ENCODE measurements at regions not wholly inside any gene's neighbourhood (a gene's known extent, or its start where the extent isn't known, plus 50 kb on each side); places are given as distances from the start of the nearest gene placed in this dataset.

DNA sequence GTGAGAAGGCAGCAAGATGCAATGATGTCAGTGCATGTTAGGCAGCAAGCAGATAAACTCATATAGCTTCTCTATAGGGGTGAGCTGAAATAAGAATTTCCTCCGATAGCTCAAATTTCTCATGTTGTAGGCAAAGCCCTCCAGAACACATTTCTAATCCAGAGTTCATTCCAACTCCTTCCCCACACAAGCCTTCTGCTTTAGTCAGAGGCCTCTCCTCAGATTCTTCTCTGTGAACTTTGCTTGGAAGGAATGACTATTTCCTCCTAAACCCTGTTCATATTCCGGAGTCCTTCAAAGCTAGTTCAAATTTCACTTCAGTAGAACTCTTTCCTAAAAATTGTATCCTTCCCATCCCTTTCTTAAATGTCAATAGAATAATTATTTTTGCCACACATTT is 144.8 kb downstream of the KCNJ2 start:
- no peak for DNase-seq
- TF ChIP-seq, protein P1, sequence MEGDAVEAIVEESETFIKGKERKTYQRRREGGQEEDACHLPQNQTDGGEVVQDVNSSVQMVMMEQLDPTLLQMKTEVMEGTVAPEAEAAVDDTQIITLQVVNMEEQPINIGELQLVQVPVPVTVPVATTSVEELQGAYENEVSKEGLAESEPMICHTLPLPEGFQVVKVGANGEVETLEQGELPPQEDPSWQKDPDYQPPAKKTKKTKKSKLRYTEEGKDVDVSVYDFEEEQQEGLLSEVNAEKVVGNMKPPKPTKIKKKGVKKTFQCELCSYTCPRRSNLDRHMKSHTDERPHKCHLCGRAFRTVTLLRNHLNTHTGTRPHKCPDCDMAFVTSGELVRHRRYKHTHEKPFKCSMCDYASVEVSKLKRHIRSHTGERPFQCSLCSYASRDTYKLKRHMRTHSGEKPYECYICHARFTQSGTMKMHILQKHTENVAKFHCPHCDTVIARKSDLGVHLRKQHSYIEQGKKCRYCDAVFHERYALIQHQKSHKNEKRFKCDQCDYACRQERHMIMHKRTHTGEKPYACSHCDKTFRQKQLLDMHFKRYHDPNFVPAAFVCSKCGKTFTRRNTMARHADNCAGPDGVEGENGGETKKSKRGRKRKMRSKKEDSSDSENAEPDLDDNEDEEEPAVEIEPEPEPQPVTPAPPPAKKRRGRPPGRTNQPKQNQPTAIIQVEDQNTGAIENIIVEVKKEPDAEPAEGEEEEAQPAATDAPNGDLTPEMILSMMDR (IDR thresholded peaks at IDR 0.05), result no peak
- Histone ChIP-seq H3K36me3 (no peaks in the 10 kb centered on the region), H3K4me3 (no peak overlapping the region), H3K9me3 (no peaks in the 10 kb centered on the region), H3K27me3 (no peaks in the 10 kb centered on the region), H3K27ac (no peak overlapping the region), H3K4me1 (no peaks in the 10 kb centered on the region)
- intact Hi-C loops (cut with DNase I; ENCODE audit: low total_unique reads), result no loop called here

DNA sequence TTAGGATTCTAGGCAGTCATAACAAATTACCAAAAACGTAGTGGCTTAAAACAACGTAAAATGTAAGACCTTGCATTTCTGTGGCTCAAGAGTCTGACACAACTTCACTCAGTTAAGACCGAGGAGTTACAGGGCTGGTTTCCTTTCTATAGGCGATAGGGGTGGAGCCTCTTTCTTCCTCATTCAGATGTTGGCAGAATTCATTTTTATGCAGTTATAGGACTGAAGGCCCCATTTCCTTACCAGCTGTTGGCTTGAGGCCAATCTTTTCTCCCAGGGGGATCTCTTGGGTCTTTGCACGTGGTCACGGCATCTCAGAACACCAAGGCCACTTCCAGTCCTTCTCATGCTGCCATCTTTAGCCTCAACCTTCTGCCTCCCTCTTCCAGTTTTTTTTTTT is 145.2 kb downstream of the KCNJ2 start:
- H3K27ac ChIP-seq, result no peak overlapping the region
- DNase-seq, result no peak
- no peaks in the 10 kb centered on the region for H3K27me3 ChIP-seq
- no peaks in the 10 kb centered on the region for H3K36me3 ChIP-seq
- intact Hi-C loops (cut with DNase I; ENCODE audit: low total_unique reads), result no loop called here
- no peak overlapping the region for H3K4me3 ChIP-seq
- H3K9me3 ChIP-seq, result no peaks in the 10 kb centered on the region
- H3K4me1 ChIP-seq, result no peaks in the 10 kb centered on the region
- TF ChIP-seq, protein P1 (IDR thresholded peaks at IDR 0.05), result no peak

DNA sequence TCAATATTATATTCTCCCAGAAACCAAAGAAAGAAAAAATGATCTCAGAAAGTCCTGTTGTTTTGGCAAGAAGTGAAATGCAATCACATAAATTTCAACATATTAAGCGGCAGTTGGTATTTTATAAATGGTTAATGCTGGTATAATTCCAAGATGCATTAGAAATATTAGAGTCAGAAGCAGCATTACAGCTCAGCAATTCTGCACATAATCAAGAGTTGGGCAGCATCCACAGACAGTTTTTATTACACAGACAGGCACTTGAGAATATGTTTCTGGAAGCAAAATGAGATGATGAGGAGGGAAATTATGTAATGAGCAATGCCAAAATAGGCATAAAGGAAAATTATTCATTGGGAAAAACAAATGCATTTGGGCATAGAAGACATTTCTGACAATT is 148.1 kb downstream of the KCNJ2 start:
- Histone ChIP-seq H3K9me3 (no peaks in the 10 kb centered on the region), H3K4me1 (no peaks in the 10 kb centered on the region), H3K27ac (no peak overlapping the region), H3K4me3 (no peak overlapping the region), H3K27me3 (no peaks in the 10 kb centered on the region), H3K36me3 (no peaks in the 10 kb centered on the region)
- TF ChIP-seq, protein P1 (IDR thresholded peaks at IDR 0.05), result no peak
- DNase-seq, result no peak
- intact Hi-C loops (cut with DNase I; ENCODE audit: low total_unique reads), result no loop called here

DNA sequence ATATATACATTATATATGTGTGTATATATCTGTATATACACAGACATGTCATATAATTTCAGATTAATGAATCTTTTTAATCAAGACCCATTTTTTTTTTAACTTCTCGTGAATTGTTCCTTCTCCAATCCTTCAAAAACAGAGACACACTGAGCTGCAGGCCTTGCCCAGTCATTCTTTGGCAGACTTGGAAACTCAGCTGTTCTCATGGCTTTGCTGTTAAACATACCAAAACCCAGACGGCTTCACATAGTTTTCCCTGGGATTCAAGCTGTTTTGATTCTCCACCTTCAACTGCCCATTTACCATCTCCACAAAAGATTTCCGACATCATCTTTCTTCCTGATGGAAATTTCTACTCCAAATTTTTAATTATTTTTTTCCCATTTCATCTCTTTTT is 148.7 kb downstream of the KCNJ2 start:
- no peak for DNase-seq
- Histone ChIP-seq H3K36me3 (no peaks in the 10 kb centered on the region), H3K4me1 (no peaks in the 10 kb centered on the region), H3K4me3 (no peak overlapping the region), H3K9me3 (no peaks in the 10 kb centered on the region), H3K27ac (no peak overlapping the region), H3K27me3 (no peaks in the 10 kb centered on the region)
- intact Hi-C loops (cut with DNase I; ENCODE audit: low total_unique reads), result no loop called here
- TF ChIP-seq, protein P1 (IDR thresholded peaks at IDR 0.05), result no peak

DNA sequence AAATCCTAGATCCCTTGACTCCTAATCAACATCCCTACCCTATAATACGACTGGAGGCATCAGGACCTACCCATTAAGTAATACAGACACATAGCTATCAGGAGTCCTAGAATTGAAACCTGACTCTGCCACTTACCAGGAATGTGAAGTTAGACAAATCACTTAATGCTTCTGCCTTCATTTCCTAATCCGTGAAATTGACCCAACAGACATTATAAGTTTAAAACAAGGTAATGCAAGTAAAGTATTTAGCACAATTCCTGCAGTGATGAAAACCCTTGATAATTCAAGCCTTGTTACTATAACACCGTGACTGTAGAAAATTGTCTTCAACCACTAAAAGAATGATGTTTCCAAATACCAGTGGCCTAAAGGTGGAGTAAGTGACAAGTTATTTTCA is 150.2 kb downstream of the KCNJ2 start:
- Histone ChIP-seq H3K4me1 (no peaks in the 10 kb centered on the region), H3K27ac (no peak overlapping the region), H3K27me3 (no peaks in the 10 kb centered on the region), H3K9me3 (no peaks in the 10 kb centered on the region), H3K36me3 (no peaks in the 10 kb centered on the region), H3K4me3 (no peak overlapping the region)
- intact Hi-C loops (cut with DNase I; ENCODE audit: low total_unique reads), result no loop called here
- no peak for DNase-seq
- TF ChIP-seq, protein P1 (IDR thresholded peaks at IDR 0.05), result no peak

DNA sequence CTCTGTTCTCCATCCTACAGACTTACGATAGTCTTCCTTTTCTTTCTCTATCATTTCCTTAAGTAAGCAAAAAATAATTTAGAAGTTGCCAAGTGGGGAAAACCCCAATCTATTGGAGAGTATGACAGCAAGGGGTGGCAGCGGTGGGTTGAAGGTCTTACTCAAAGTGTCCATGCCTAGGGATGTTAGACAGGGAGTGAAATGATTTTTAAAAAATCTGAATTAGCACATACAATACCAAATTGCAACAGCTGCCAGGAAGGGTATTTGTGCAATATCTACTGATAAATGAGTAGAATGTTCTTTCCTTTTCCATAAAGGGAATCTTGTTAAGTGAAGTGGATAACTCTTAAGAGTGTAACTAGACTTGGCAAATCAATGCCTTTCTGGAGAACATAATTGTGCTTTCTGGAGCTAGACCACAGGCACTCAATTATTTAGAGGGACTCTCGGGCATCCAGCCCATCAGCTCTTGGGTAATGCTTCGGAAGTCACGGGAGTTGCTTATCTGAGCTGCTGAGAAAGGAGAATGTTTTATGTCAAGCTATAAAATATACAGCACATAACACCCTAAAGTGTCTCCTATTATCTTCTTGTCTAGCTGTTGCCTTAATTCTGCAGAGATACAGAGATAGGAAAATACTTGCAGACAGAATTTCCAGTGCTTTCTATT is 151.5 kb downstream of the KCNJ2 start:
- Histone ChIP-seq H3K9me3 (no peaks in the 10 kb centered on the region), H3K27ac (no peak overlapping the region), H3K4me1 (no peaks in the 10 kb centered on the region), H3K27me3 (no peaks in the 10 kb centered on the region), H3K36me3 (no peaks in the 10 kb centered on the region), H3K4me3 (no peak overlapping the region)
- intact Hi-C loops (cut with DNase I; ENCODE audit: low total_unique reads), result no loop called here
- no peak for DNase-seq
- TF ChIP-seq, protein P1 (IDR thresholded peaks at IDR 0.05), result no peak

All from tibial artery (tissue), 4 donors.